HFF-Myc (cell line): ENCODE measurements at regions not wholly inside any gene's neighbourhood (a gene's known extent, or its start where the extent isn't known, plus 50 kb on each side); places are given as distances from the start of the nearest gene placed in this dataset.

Source experiments
- DNase-seq: peaks from one replicate; pipeline ENCODE4 v3.0.0-alpha.2; 2011; ENCODE audit warnings: low read depth; ENCODE audit errors: extremely low read depth
- H3K4me3 ChIP-seq: replicated peaks from 2 replicates; pipeline ENCODE4 v1.5.1; 2011; ENCODE audit warnings: low read depth, mild to moderate bottlenecking, control low read depth, low read length
- TF ChIP-seq, protein P1 (sequence below): IDR thresholded peaks from 2 replicates; pipeline ENCODE4 v1.5.1; 2012; ENCODE audit warnings: mild to moderate bottlenecking, low read depth, low read length, control low read depth; ENCODE audit errors: missing control alignments

DNA sequence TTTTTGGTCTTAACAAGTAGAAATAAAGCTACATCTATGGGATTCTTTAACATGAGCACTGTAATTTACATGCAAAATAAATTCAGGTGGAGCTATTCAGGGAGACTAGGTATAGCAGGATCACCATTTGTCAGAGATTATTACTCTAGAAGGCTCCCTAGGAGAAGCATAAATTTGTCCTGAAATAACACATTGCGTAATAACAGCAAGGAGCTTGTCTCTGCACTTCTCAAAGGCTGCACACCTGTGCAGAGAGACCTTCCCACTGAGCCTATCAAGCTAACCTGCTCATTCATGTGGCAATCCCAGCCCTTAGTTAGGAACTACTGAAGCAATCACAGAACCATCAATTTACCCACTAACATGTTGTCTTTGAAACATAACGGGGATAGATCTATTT is 437.4 kb upstream of the MC4R start:
- no peak for DNase-seq
- H3K4me3 ChIP-seq: no peak overlapping the region
- TF ChIP-seq, protein P1, sequence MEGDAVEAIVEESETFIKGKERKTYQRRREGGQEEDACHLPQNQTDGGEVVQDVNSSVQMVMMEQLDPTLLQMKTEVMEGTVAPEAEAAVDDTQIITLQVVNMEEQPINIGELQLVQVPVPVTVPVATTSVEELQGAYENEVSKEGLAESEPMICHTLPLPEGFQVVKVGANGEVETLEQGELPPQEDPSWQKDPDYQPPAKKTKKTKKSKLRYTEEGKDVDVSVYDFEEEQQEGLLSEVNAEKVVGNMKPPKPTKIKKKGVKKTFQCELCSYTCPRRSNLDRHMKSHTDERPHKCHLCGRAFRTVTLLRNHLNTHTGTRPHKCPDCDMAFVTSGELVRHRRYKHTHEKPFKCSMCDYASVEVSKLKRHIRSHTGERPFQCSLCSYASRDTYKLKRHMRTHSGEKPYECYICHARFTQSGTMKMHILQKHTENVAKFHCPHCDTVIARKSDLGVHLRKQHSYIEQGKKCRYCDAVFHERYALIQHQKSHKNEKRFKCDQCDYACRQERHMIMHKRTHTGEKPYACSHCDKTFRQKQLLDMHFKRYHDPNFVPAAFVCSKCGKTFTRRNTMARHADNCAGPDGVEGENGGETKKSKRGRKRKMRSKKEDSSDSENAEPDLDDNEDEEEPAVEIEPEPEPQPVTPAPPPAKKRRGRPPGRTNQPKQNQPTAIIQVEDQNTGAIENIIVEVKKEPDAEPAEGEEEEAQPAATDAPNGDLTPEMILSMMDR: no peak

DNA sequence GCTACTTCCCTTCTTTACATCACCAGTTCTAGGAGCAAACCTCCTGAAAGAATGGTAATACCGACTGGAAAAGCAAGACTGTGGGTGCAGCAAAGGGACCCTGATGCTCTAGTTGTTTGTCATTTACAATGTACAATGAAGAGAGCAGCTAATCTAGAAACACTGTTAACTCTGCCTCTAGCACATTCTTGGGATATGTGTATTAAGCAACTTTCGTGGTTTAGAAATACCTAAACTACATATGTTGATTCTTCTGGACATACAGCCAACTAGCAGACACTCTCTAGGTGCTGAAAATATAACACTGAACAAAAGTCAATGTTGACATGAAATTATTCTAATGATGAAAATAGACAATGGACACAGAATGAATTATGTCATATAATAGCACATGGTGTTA is 440.3 kb upstream of the MC4R start:
- DNase-seq: no peak
- no peak overlapping the region for H3K4me3 ChIP-seq
- TF ChIP-seq, protein P1: no peak

DNA sequence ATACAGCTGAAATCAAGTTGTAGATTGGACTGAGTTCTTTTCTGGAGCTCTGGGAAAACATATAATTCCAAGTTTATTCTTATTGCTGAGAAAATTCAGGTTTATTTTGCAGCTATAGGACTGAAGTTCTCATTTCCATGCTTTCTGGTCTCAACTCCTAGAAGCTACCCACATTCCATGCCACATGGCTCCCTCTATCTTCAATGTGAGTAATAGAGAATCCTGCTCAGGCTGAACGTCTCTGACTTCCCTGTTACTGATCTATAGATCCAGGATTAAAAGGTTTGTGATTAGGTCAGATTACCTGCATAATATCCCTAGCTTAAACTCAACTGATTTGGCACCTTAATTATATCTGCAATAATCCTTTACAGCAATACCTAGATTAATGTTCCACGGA is 453.8 kb upstream of the MC4R start:
- no peak overlapping the region for H3K4me3 ChIP-seq
- TF ChIP-seq, protein P1: no peak
- no peak for DNase-seq

DNA sequence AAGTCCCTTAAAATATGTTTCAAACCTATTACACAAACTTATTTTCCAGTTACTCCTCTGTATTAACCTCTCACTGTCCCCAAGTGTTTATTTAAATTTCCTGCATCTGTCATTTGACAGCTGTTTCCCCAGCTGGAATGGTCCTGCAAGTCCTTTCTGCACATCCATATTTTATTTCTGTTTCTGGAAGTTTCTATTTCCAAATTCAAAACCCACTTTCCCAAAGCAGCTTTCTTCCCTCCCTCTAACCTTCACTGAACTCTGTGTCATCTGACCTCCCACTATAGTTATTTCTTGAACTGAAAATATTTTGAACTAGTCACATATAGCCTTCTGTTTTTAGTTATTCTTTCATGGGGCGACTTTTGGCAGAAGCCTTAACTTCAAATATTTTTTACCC is 459.4 kb upstream of the MC4R start:
- DNase-seq: no peak
- TF ChIP-seq, protein P1: no peak
- H3K4me3 ChIP-seq: no peak overlapping the region

DNA sequence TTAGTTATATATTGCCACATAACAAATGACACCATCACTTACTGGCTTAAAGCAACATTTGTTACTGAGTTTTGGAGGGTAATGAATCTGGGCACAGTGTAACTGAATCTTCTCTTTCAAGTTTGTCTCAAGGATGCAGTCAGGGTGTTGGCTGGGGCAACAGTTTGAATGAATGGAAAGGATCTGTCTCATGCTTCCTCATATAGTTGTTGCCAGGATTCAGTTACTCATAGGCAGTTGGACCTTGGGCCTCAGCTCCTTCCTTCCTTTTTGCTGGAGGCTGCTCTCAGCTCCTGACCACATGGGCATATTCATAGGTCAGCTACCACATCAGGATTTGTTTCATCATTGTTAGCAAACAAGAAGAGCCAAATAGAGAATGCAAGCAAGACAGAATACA is 466.1 kb upstream of the MC4R start:
- no peak overlapping the region for H3K4me3 ChIP-seq
- TF ChIP-seq, protein P1: no peak
- no peak for DNase-seq

DNA sequence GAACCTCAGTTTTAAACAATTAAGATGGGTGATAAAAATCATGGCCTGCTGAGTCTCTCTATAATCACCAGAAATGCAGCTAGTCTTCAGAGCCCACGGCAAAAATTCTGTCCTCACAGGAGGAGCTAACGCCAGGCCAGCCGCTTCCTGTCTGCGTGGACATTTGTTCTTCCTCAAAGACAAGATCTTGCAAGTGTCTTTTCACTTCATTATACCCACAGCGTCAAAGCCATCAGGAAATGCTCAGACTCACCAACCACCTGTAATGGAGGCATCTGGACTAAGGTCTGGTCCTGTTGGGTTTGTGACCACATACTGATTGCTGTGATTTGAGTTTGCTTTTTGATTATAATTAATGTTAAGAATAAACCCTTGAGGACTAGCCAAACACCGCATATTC is 473.8 kb upstream of the MC4R start:
- no peak overlapping the region for H3K4me3 ChIP-seq
- no peak for DNase-seq
- TF ChIP-seq, protein P1: no peak

DNA sequence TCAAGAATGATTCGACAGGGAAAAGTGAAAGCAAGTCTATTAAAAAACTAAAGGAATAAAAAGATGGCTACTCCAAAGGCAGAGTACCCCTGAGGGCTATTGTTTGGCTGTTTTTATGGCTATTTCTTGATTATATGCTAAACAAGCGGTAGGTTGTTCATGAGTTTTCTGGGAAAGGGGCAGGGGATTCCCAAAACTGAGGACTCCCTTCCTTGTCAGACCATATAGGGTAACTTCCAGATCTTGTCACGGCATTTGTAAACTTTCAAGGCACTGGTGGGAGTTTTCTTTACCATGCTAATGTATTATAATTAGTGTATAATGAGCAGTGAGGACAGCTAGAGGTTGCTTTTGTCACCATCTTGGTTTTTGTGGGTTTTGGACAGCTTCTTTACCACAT is 474.9 kb upstream of the MC4R start:
- no peak for DNase-seq
- no peak overlapping the region for H3K4me3 ChIP-seq
- TF ChIP-seq, protein P1: no peak
